ENCODE measurements at regions not wholly inside any gene's neighbourhood (a gene's known extent, or its start where the extent isn't known, plus 50 kb on each side); places are given as distances from the start of the nearest gene placed in this dataset.

GRCh38 chr5:135713161-135713915, 121.1 kb upstream of the SLC25A48 start:
- Histone ChIP-seq H3K79me2 (ENCODE audit: low read length) (no peaks in the 10 kb centered on the region), H3K9ac (ENCODE audit: low read length) (no peak overlapping the region), H3K4me3 (ENCODE audit: low read length) (no peak overlapping the region), H3K4me2 (ENCODE audit: low read depth, low read length) (no peak overlapping the region), H3K4me1 (ENCODE audit: low read length) (peaks cover 15% of the 10 kb centered on the region), H3F3A (ENCODE audit: insufficient read depth, low read length) (no peaks in the 10 kb centered on the region), H3K9me3 (replicated peaks; ENCODE audit: insufficient read depth, low read length) (no peaks in the 10 kb centered on the region), H4K20me1 (ENCODE audit: insufficient read depth, low read length) (no peaks in the 10 kb centered on the region), H3K9me2 (replicated peaks; ENCODE audit: insufficient read depth, low read length) (no peaks in the 10 kb centered on the region), H3K27me3 (replicated peaks; ENCODE audit: insufficient read depth, low read length) (no peaks in the 10 kb centered on the region), H3K36me3 (replicated peaks; ENCODE audit: insufficient read depth, low read length) (no peaks in the 10 kb centered on the region), H2AFZ (ENCODE audit: low read length) (no peak overlapping the region), H3K27ac (ENCODE audit: low read length) (no peak overlapping the region)
- DNase-seq, result no peak
- TF ChIP-seq EZH2 (optimal IDR thresholded peaks at IDR 0.05; ENCODE audit: low read depth, low read length) (no peak), EZH2phosphoT487 (IDR thresholded peaks at IDR 0.05; ENCODE audit: low read length) (no peak)
- TF ChIP-seq, protein P1, sequence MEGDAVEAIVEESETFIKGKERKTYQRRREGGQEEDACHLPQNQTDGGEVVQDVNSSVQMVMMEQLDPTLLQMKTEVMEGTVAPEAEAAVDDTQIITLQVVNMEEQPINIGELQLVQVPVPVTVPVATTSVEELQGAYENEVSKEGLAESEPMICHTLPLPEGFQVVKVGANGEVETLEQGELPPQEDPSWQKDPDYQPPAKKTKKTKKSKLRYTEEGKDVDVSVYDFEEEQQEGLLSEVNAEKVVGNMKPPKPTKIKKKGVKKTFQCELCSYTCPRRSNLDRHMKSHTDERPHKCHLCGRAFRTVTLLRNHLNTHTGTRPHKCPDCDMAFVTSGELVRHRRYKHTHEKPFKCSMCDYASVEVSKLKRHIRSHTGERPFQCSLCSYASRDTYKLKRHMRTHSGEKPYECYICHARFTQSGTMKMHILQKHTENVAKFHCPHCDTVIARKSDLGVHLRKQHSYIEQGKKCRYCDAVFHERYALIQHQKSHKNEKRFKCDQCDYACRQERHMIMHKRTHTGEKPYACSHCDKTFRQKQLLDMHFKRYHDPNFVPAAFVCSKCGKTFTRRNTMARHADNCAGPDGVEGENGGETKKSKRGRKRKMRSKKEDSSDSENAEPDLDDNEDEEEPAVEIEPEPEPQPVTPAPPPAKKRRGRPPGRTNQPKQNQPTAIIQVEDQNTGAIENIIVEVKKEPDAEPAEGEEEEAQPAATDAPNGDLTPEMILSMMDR (IDR thresholded peaks at IDR 0.05; ENCODE audit: low read length), result no peak

GRCh38 chr5:135711911-135712310, 122.6 kb upstream of the SLC25A48 start:
- no peak overlapping the region for H3K4me2 ChIP-seq (ENCODE audit: low read depth, low read length)
- H3K9me3 ChIP-seq (replicated peaks; ENCODE audit: insufficient read depth, low read length), result no peaks in the 10 kb centered on the region
- no peaks in the 10 kb centered on the region for H3K9me2 ChIP-seq (replicated peaks; ENCODE audit: insufficient read depth, low read length)
- H3K79me2 ChIP-seq (ENCODE audit: low read length), result no peaks in the 10 kb centered on the region
- no peak overlapping the region for H3K9ac ChIP-seq (ENCODE audit: low read length)
- DNase-seq, result no peak
- no peak for TF ChIP-seq EZH2 (optimal IDR thresholded peaks at IDR 0.05; ENCODE audit: low read depth, low read length)
- no peak for TF ChIP-seq EZH2phosphoT487 (IDR thresholded peaks at IDR 0.05; ENCODE audit: low read length)
- TF ChIP-seq, protein P1 (IDR thresholded peaks at IDR 0.05; ENCODE audit: low read length), result no peak
- H4K20me1 ChIP-seq (ENCODE audit: insufficient read depth, low read length), result no peaks in the 10 kb centered on the region
- no peaks in the 10 kb centered on the region for H3K36me3 ChIP-seq (replicated peaks; ENCODE audit: insufficient read depth, low read length)
- peaks cover 15% of the 10 kb centered on the region for H3K4me1 ChIP-seq (ENCODE audit: low read length)
- no peak overlapping the region for H2AFZ ChIP-seq (ENCODE audit: low read length)
- no peaks in the 10 kb centered on the region for H3K27me3 ChIP-seq (replicated peaks; ENCODE audit: insufficient read depth, low read length)
- no peak overlapping the region for H3K27ac ChIP-seq (ENCODE audit: low read length)
- no peaks in the 10 kb centered on the region for H3F3A ChIP-seq (ENCODE audit: insufficient read depth, low read length)
- H3K4me3 ChIP-seq (ENCODE audit: low read length), result no peak overlapping the region

- no peak overlapping the region for H3K9ac ChIP-seq (ENCODE audit: low read length)
- no peaks in the 10 kb centered on the region for H3K9me3 ChIP-seq (replicated peaks; ENCODE audit: insufficient read depth, low read length)
- H3K9me2 ChIP-seq (replicated peaks; ENCODE audit: insufficient read depth, low read length), result no peaks in the 10 kb centered on the region
- no peaks in the 10 kb centered on the region for H3K79me2 ChIP-seq (ENCODE audit: low read length)
- no peak for DNase-seq
- no peak overlapping the region for H2AFZ ChIP-seq (ENCODE audit: low read length)
- no peaks in the 10 kb centered on the region for H3K27me3 ChIP-seq (replicated peaks; ENCODE audit: insufficient read depth, low read length)
- no peak overlapping the region for H3K4me2 ChIP-seq (ENCODE audit: low read depth, low read length)
- H3K4me1 ChIP-seq (ENCODE audit: low read length), result 0 out of 2 replicates have a peak, but pooled peaks cover 3% of the 10 kb centered on the region
- no peaks in the 10 kb centered on the region for H3F3A ChIP-seq (ENCODE audit: insufficient read depth, low read length)
- no peak for TF ChIP-seq EZH2phosphoT487 (IDR thresholded peaks at IDR 0.05; ENCODE audit: low read length)
- no peaks in the 10 kb centered on the region for H3K36me3 ChIP-seq (replicated peaks; ENCODE audit: insufficient read depth, low read length)
- no peak overlapping the region for H3K27ac ChIP-seq (ENCODE audit: low read length)
- no peaks in the 10 kb centered on the region for H4K20me1 ChIP-seq (ENCODE audit: insufficient read depth, low read length)
- no peak overlapping the region for H3K4me3 ChIP-seq (ENCODE audit: low read length)
Observed at GRCh38 chr5:135710045-135710675, 124.3 kb upstream of the SLC25A48 start.

DNA sequence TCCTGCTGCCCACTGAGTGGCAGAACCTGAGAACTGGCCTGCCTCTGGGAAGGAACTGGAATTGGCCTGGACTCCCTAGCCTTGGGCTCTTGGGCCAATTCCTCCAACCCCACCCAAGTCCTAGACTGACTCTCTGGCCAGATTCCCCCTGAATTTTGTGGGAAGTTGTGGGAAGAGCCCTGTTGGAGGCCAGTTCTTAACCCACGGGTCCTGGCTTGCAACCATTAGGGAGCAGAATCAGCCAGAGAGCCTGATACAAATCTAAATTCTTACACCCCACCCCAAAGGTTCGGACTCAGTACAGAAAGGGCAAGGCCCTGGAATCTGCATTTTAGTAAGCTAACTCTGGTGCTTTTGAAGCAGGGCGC, 125.3 kb upstream of the SLC25A48 start:
- Histone ChIP-seq H3K4me2 (ENCODE audit: low read depth, low read length) (no peak overlapping the region), H3K79me2 (ENCODE audit: low read length) (no peaks in the 10 kb centered on the region), H3K36me3 (replicated peaks; ENCODE audit: insufficient read depth, low read length) (no peaks in the 10 kb centered on the region), H3K27ac (ENCODE audit: low read length) (no peak overlapping the region), H3K4me1 (ENCODE audit: low read length) (no peaks in the 10 kb centered on the region), H3K4me3 (ENCODE audit: low read length) (no peak overlapping the region), H3F3A (ENCODE audit: insufficient read depth, low read length) (no peaks in the 10 kb centered on the region), H4K20me1 (ENCODE audit: insufficient read depth, low read length) (no peaks in the 10 kb centered on the region), H2AFZ (ENCODE audit: low read length) (no peak overlapping the region), H3K9me3 (replicated peaks; ENCODE audit: insufficient read depth, low read length) (no peaks in the 10 kb centered on the region), H3K9ac (ENCODE audit: low read length) (no peak overlapping the region), H3K9me2 (replicated peaks; ENCODE audit: insufficient read depth, low read length) (no peaks in the 10 kb centered on the region), H3K27me3 (replicated peaks; ENCODE audit: insufficient read depth, low read length) (no peaks in the 10 kb centered on the region)
- DNase-seq, result no peak
- TF ChIP-seq, protein P1 (IDR thresholded peaks at IDR 0.05; ENCODE audit: low read length), result no peak
- TF ChIP-seq EZH2phosphoT487 (IDR thresholded peaks at IDR 0.05; ENCODE audit: low read length), result no peak
- TF ChIP-seq EZH2 (optimal IDR thresholded peaks at IDR 0.05; ENCODE audit: low read depth, low read length), result no peak
